Neural crest cell (in vitro differentiated cells): ENCODE measurements at regions not wholly inside any gene's neighbourhood (a gene's known extent, or its start where the extent isn't known, plus 50 kb on each side); places are given as distances from the start of the nearest gene placed in this dataset.

Source experiments
- DNase-seq: peaks from one replicate; pipeline ENCODE4 v3.0.0; 2021; ENCODE audit warnings: low read depth, mixed read lengths, low spot score
- H3K27ac Mint-ChIP-seq: one replicate; pipeline ENCODE4 v1.8.0; 2021; ENCODE audit warnings: mild to moderate bottlenecking, mixed read lengths; ENCODE audit not compliant: unreplicated experiment
- H3K27me3 Mint-ChIP-seq: 2 replicates; pipeline ENCODE4 v1.8.0; 2021; ENCODE audit warnings: low read depth, mild to moderate bottlenecking, mixed read lengths
- H3K36me3 Mint-ChIP-seq: 2 replicates; pipeline ENCODE4 v1.8.0; 2021; ENCODE audit warnings: low read depth, mild to moderate bottlenecking, mixed read lengths
- H3K4me1 Mint-ChIP-seq: 2 replicates; pipeline ENCODE4 v1.8.0; 2021; ENCODE audit warnings: mixed read lengths
- H3K4me3 Mint-ChIP-seq: one replicate; pipeline ENCODE4 v1.8.0; 2021; ENCODE audit warnings: mild to moderate bottlenecking, mixed read lengths
- H3K9me3 Mint-ChIP-seq: 2 replicates; pipeline ENCODE4 v1.8.0; 2021; ENCODE audit warnings: mixed read lengths
- CTCF ChIP-seq: fragments of 200-600 bp; sonication (generic); conservative IDR thresholded peaks from 2 replicates; pipeline ENCODE4 v1.5.0; 2021; ENCODE audit warnings: antibody characterized with exemption, mild to moderate bottlenecking

DNA sequence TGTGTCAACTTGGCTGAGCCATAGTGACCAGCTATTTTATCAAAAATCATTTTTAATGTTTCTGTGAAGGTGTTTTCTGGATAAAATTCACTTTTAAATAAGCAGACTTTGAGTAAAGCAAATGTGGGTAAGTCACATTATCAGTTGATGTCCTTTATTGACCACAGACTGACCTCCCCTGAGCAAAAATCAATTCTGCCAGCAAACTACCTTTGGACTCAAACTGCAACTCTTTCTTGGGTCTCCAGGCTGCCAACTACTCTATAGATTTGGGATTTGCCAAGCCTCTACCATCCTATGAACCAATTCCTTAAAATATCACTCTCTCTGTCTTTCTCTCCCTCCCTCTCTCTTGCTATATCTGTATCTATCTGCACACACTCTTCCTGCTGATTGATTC is 1571.7 kb upstream of the NUDT12 start:
- Mint-ChIP-seq H3K9me3 (peaks cover 12% of the 10 kb centered on the region), H3K27ac (no peak overlapping the region), H3K36me3 (peaks cover 3% of the 10 kb centered on the region), H3K4me1 (peaks cover 6% of the 10 kb centered on the region), H3K4me3 (no peak overlapping the region), H3K27me3 (no peaks in the 10 kb centered on the region)
- DNase-seq: no peak
- TF ChIP-seq CTCF: no peak

GRCh38 chr5:105133087-105133486 is 1570.5 kb upstream of the NUDT12 start:
- no peak for TF ChIP-seq CTCF
- H3K27ac Mint-ChIP-seq: no peak overlapping the region
- peaks cover 3% of the 10 kb centered on the region for H3K36me3 Mint-ChIP-seq
- H3K4me3 Mint-ChIP-seq: no peak overlapping the region
- no peak for DNase-seq
- H3K27me3 Mint-ChIP-seq: no peaks in the 10 kb centered on the region
- H3K9me3 Mint-ChIP-seq: peaks cover 15% of the 10 kb centered on the region
- peaks cover 6% of the 10 kb centered on the region for H3K4me1 Mint-ChIP-seq

- Mint-ChIP-seq H3K9me3 (peaks cover 15% of the 10 kb centered on the region), H3K4me1 (peaks cover 6% of the 10 kb centered on the region), H3K27me3 (no peaks in the 10 kb centered on the region), H3K36me3 (peaks cover 3% of the 10 kb centered on the region), H3K4me3 (no peak overlapping the region), H3K27ac (no peak overlapping the region)
- DNase-seq: no peak
- no peak for TF ChIP-seq CTCF
Measured at GRCh38 chr5:105132581-105132980, 1570.0 kb upstream of the NUDT12 start.

GRCh38 chr5:105131045-105131444 is 1568.5 kb upstream of the NUDT12 start:
- Mint-ChIP-seq H3K9me3 (peaks cover 12% of the 10 kb centered on the region), H3K36me3 (peaks cover 3% of the 10 kb centered on the region), H3K4me1 (peaks cover 6% of the 10 kb centered on the region), H3K27ac (no peak overlapping the region), H3K27me3 (no peaks in the 10 kb centered on the region), H3K4me3 (no peak overlapping the region)
- TF ChIP-seq CTCF: no peak
- DNase-seq: no peak

DNA sequence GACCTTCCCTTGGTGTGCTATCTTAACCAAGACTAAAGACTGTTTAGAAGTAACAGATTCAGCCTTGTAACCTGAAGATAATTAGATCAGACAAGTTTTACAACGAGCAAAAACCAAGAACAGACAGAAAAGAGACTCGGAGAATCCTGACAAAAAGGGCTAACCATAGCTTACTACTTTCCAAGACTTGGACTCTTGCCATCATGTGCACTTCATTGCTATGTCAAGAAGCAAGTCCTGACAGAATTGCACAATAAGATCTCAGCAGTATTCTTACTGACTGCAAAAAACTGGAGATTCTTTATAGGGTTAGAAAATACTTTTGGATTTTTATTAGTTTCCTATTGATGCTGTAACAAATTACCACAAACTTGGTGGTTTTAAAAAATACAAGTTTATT is 1539.0 kb upstream of the NUDT12 start:
- peaks cover 11% of the 10 kb centered on the region for H3K9me3 Mint-ChIP-seq
- no peaks in the 10 kb centered on the region for H3K36me3 Mint-ChIP-seq
- H3K27ac Mint-ChIP-seq: no peak overlapping the region
- no peak for DNase-seq
- no peaks in the 10 kb centered on the region for H3K27me3 Mint-ChIP-seq
- no peaks in the 10 kb centered on the region for H3K4me1 Mint-ChIP-seq
- H3K4me3 Mint-ChIP-seq: no peak overlapping the region
- TF ChIP-seq CTCF: no peak

DNA sequence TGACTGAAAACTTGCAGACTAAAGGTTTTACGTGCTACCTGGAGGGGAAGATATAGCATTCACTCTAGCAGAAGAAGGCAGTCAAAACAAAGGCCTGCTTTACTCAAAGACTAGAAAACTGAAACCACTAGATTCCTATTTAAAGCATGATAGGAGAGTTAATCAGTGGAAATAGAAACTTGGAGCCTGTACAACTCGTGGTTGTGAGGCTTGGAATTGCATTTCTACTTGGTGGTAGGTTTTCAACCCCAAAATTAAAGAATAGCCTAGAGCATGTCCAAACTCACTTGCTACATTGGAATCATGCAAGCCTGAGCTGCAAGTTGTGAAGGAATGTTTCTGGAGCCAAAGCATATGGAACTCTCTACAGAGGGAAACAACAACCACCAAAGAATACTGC is 1526.4 kb upstream of the NUDT12 start:
- Mint-ChIP-seq H3K36me3 (peaks cover 6% of the 10 kb centered on the region), H3K9me3 (peaks cover 12% of the 10 kb centered on the region), H3K27ac (no peak overlapping the region), H3K4me3 (no peak overlapping the region), H3K27me3 (no peaks in the 10 kb centered on the region), H3K4me1 (no peaks in the 10 kb centered on the region)
- no peak for DNase-seq
- no peak for TF ChIP-seq CTCF
